T-cell (primary cell): ENCODE measurements at regions not wholly inside any gene's neighbourhood (a gene's known extent, or its start where the extent isn't known, plus 50 kb on each side); places are given as distances from the start of the nearest gene placed in this dataset.

Experiments used
- ATAC-seq, 4 experiments: fragments of 200-7000 bp in 3 of 4; fragments of 150-1000 bp in 1 of 4; cut with Tn5 transposase; replicated peaks in 1 of 4; 1 replicate in 3 of 4; 2 replicates in 1 of 4; pipeline ENCODE4 v1.10.0; 2021; ENCODE audit warnings: moderate library complexity in 3 of 4, mild to moderate bottlenecking in 2 of 4, moderate number of reproducible peaks in 1 of 4
- CTCF ChIA-PET, 2 donors: fragments of 300-600 bp; sonication (Branson Sonifier 250); formaldehyde crosslinking; loops; one replicate each; lab custom pipeline; 2022; ENCODE audit warnings: antibody characterized with exemption in 2 of 2; lab: Charles Lee
- POLR2A ChIA-PET, 2 donors: fragments of 300-600 bp; sonication (Branson Sonifier 250); formaldehyde crosslinking; loops; one replicate each; lab custom pipeline; 2022; ENCODE audit warnings: antibody characterized with exemption in 2 of 2; lab: Charles Lee
- DNase-seq, 35 experiments: peaks; one replicate each; pipeline versions ENCODE4 v3.0.0 to v3.0.0-alpha.2; 2013 to 2023
- H3K27ac ChIP-seq: one replicate; pipeline ENCODE4 v1.5.1; 2013; ENCODE audit warnings: low read length
- H3K27me3 ChIP-seq, 2 experiments: replicated peaks in 1 of 2; 1 replicate in 1 of 2; 2 replicates in 1 of 2; pipeline versions ENCODE4 v1.6.1 to v1.7.0; 2013; ENCODE audit warnings: low read length in 1 of 2, mixed read lengths in 1 of 2; ENCODE audit not compliant: control insufficient read depth in 2 of 2, insufficient read depth in 2 of 2; ENCODE audit errors: extremely low read depth in 1 of 2
- H3K36me3 ChIP-seq, 2 donors: 1 replicate in 1 of 2; 2 replicates in 1 of 2; pipeline versions ENCODE4 v1.6.1 to v1.7.0; 2013; ENCODE audit warnings: low read length in 1 of 2; ENCODE audit not compliant: control insufficient read depth in 2 of 2, insufficient read depth in 1 of 2; ENCODE audit errors: extremely low read depth in 1 of 2
- H3K4me1 ChIP-seq, 2 experiments: 1 replicate in 1 of 2; 2 replicates in 1 of 2; pipeline versions ENCODE4 v1.6.1 to v1.7.0; 2013; ENCODE audit warnings: low read length in 2 of 2, mixed read lengths in 1 of 2; ENCODE audit not compliant: insufficient read depth in 2 of 2, control insufficient read depth in 1 of 2; ENCODE audit errors: extremely low read depth in 1 of 2
- H3K4me3 ChIP-seq, 2 donors: 1 replicate in 1 of 2; 2 replicates in 1 of 2; pipeline versions ENCODE4 v1.5.1 to v1.7.0; 2013; ENCODE audit warnings: mild to moderate bottlenecking in 2 of 2, low read length in 1 of 2, moderate library complexity in 1 of 2; ENCODE audit not compliant: control insufficient read depth in 1 of 2; ENCODE audit errors: extremely low read depth in 1 of 2
- H3K9me3 ChIP-seq: 2 replicates; pipeline ENCODE4 v1.7.0; 2013
- H3K27ac Mint-ChIP-seq, 2 donors: one replicate each; pipeline ENCODE4 v1.8.0; 2020 to 2021; ENCODE audit warnings: mild to moderate bottlenecking in 2 of 2, mixed read lengths in 2 of 2
- H3K27me3 Mint-ChIP-seq, 2 donors: one replicate each; pipeline ENCODE4 v1.8.0; 2021 to 2022; ENCODE audit warnings: mixed read lengths in 2 of 2
- H3K36me3 Mint-ChIP-seq: one replicate; pipeline ENCODE4 v1.8.0; 2021; ENCODE audit warnings: mixed read lengths
- H3K4me1 Mint-ChIP-seq, 3 donors: one replicate each; pipeline ENCODE4 v1.8.0; 2020 to 2022; ENCODE audit warnings: mixed read lengths in 3 of 3, mild to moderate bottlenecking in 1 of 3
- H3K4me3 Mint-ChIP-seq, 3 donors: one replicate each; pipeline ENCODE4 v1.8.0; 2020 to 2022; ENCODE audit warnings: mild to moderate bottlenecking in 3 of 3, mixed read lengths in 3 of 3, moderate library complexity in 3 of 3
- H3K9me3 Mint-ChIP-seq, 3 donors: one replicate each; pipeline ENCODE4 v1.8.0; 2020 to 2022; ENCODE audit warnings: mixed read lengths in 3 of 3
- WGBS: methylation state at CpG from one replicate; pipeline ENCODE4 v1.1.5; 2013; ENCODE audit warnings: missing lambda C conversion rate; ENCODE audit not compliant: insufficient coverage; 5-methylcytosine and 5-hydroxymethylcytosine counted together

GRCh38 chr10:62742536-62743061 lies 61.9 kb upstream of the ADO start:
- DNase-seq: no peak
- no peaks in the 10 kb centered on the region for H3K9me3 ChIP-seq
- no peak overlapping the region for H3K4me3 ChIP-seq
- no peaks in the 10 kb centered on the region for H3K9me3 Mint-ChIP-seq
- no peak overlapping the region for H3K4me3 Mint-ChIP-seq
- no peaks in the 10 kb centered on the region for H3K4me1 ChIP-seq
- no peaks in the 10 kb centered on the region for H3K36me3 ChIP-seq
- H3K27ac ChIP-seq: no peak overlapping the region
- H3K36me3 Mint-ChIP-seq: no peaks in the 10 kb centered on the region
- POLR2A ChIA-PET: no interaction called here
- H3K4me1 Mint-ChIP-seq: peaks cover 0 to 2% (median 0%) of the 10 kb centered on the region in 3 donors
- CTCF ChIA-PET: interaction anchor here in 1 of 2 donors (0.6 kb wide), 1 partner anchor 819 kb away, joined by 3 read pairs; no protein-coding TSS in a partner anchor
- no peaks in the 10 kb centered on the region for H3K27me3 ChIP-seq
- no CpG with 5 or more reads among the region's 6 CpGs for WGBS
- H3K27me3 Mint-ChIP-seq: no peaks in the 10 kb centered on the region
- no peak overlapping the region for H3K27ac Mint-ChIP-seq
- ATAC-seq: no peak

GRCh38 chr10:62744136-62744535 lies 60.4 kb upstream of the ADO start:
- H3K9me3 Mint-ChIP-seq: no peaks in the 10 kb centered on the region
- Histone ChIP-seq H3K36me3 (no peaks in the 10 kb centered on the region), H3K27ac (no peak overlapping the region), H3K4me1 (peaks cover 0 to 2% of the 10 kb centered on the region in 2 experiments), H3K27me3 (no peaks in the 10 kb centered on the region), H3K4me3 (no peak overlapping the region), H3K9me3 (no peaks in the 10 kb centered on the region)
- no peaks in the 10 kb centered on the region for H3K27me3 Mint-ChIP-seq
- ATAC-seq (no peak), DNase-seq (no peak)
- no peak overlapping the region for H3K27ac Mint-ChIP-seq
- WGBS: no CpG with 5 or more reads among the region's 3 CpGs
- H3K4me1 Mint-ChIP-seq: peaks cover 11 to 16% (median 13%) of the 10 kb centered on the region in 3 donors
- H3K36me3 Mint-ChIP-seq: no peaks in the 10 kb centered on the region
- no peak overlapping the region for H3K4me3 Mint-ChIP-seq
- ChIA-PET POLR2A (interaction anchor here (0.6 kb wide), 2 partner anchors 56 to 568 kb away, joined by 3 read pairs; no protein-coding TSS in a partner anchor), CTCF (no interaction called here)

GRCh38 chr10:62745581-62745980 lies 58.9 kb upstream of the ADO start:
- H3K9me3 Mint-ChIP-seq: no peaks in the 10 kb centered on the region
- Histone ChIP-seq H3K27me3 (no peaks in the 10 kb centered on the region), H3K4me1 (peaks cover 0 to 2% of the 10 kb centered on the region in 2 experiments), H3K9me3 (no peaks in the 10 kb centered on the region), H3K27ac (no peak overlapping the region), H3K36me3 (no peaks in the 10 kb centered on the region), H3K4me3 (no peak overlapping the region)
- no peak overlapping the region for H3K27ac Mint-ChIP-seq
- H3K4me3 Mint-ChIP-seq: no peak overlapping the region
- WGBS: no CpG with 5 or more reads among the region's 2 CpGs
- no peaks in the 10 kb centered on the region for H3K36me3 Mint-ChIP-seq
- ChIA-PET CTCF (no interaction called here), POLR2A (interaction anchor here in 1 of 2 donors (0.5 kb wide), 1 partner anchor 64 kb away, joined by 3 read pairs; no protein-coding TSS in a partner anchor)
- DNase-seq (no peak), ATAC-seq (no peak)
- no peaks in the 10 kb centered on the region for H3K27me3 Mint-ChIP-seq
- peaks cover 14 to 22% (median 20%) of the 10 kb centered on the region in 3 donors for H3K4me1 Mint-ChIP-seq

- H3K27me3 ChIP-seq: no peaks in the 10 kb centered on the region
- Mint-ChIP-seq H3K9me3 (no peaks in the 10 kb centered on the region), H3K4me1 (peaks cover 14 to 22% (median 20%) of the 10 kb centered on the region in 3 donors), H3K27me3 (no peaks in the 10 kb centered on the region), H3K27ac (peak overlapping the region in 1 of 2 donors; percentile 55), H3K36me3 (no peaks in the 10 kb centered on the region), H3K4me3 (no peak overlapping the region)
- H3K9me3 ChIP-seq: no peaks in the 10 kb centered on the region
- WGBS: 100% methylated on average over 1 of the region's 3 CpGs
- no peak overlapping the region for H3K27ac ChIP-seq
- H3K4me1 ChIP-seq: peaks cover 0 to 2% of the 10 kb centered on the region in 2 experiments
- no peaks in the 10 kb centered on the region for H3K36me3 ChIP-seq
- no peak overlapping the region for H3K4me3 ChIP-seq
- ChIA-PET CTCF (no interaction called here), POLR2A (no interaction called here)
- DNase-seq (no peak), ATAC-seq (no peak)
Measured at GRCh38 chr10:62746951-62747729, 57.4 kb upstream of the ADO start.

GRCh38 chr10:62748386-62748785 lies 56.1 kb upstream of the ADO start:
- H3K36me3 Mint-ChIP-seq: no peaks in the 10 kb centered on the region
- no peaks in the 10 kb centered on the region for H3K27me3 Mint-ChIP-seq
- CTCF ChIA-PET: no interaction called here
- H3K27ac Mint-ChIP-seq: peak overlapping the region in 1 of 2 donors; percentile 28
- no peaks in the 10 kb centered on the region for H3K9me3 ChIP-seq
- no peak overlapping the region for H3K27ac ChIP-seq
- POLR2A ChIA-PET: no interaction called here
- no peaks in the 10 kb centered on the region for H3K36me3 ChIP-seq
- peaks cover 14 to 20% (median 20%) of the 10 kb centered on the region in 3 donors for H3K4me1 Mint-ChIP-seq
- peaks cover 0 to 2% of the 10 kb centered on the region in 2 experiments for H3K4me1 ChIP-seq
- peak in 1 of 35 experiments; percentile 27 for DNase-seq
- no peak overlapping the region for H3K4me3 ChIP-seq
- no peaks in the 10 kb centered on the region for H3K9me3 Mint-ChIP-seq
- H3K27me3 ChIP-seq: no peaks in the 10 kb centered on the region
- peak in 2 of 4 experiments; percentile 24 to 73 for ATAC-seq
- no peak overlapping the region for H3K4me3 Mint-ChIP-seq

GRCh38 chr10:62749093-62749683 lies 55.3 kb upstream of the ADO start:
- Mint-ChIP-seq H3K9me3 (no peaks in the 10 kb centered on the region), H3K4me1 (peaks cover 14 to 22% (median 20%) of the 10 kb centered on the region in 3 donors), H3K27ac (no peak overlapping the region), H3K27me3 (no peaks in the 10 kb centered on the region), H3K36me3 (no peaks in the 10 kb centered on the region), H3K4me3 (peak overlapping the region in 1 of 3 donors; percentile 24)
- Histone ChIP-seq H3K4me1 (peaks cover 0 to 2% of the 10 kb centered on the region in 2 experiments), H3K4me3 (no peak overlapping the region), H3K36me3 (no peaks in the 10 kb centered on the region), H3K27me3 (no peaks in the 10 kb centered on the region), H3K9me3 (no peaks in the 10 kb centered on the region), H3K27ac (no peak overlapping the region)
- CTCF ChIA-PET: interaction anchor here in 1 of 2 donors (0.9 to 1.6 kb wide), 4 partner anchors 15 to 68 kb away, joined by 3 to 9 read pairs (median 3); partner anchors contain the start of gene EGR2
- no peak for ATAC-seq
- POLR2A ChIA-PET: interaction anchor here in 1 of 2 donors (0.6 kb wide), 1 partner anchor 18 kb away, joined by 3 read pairs; no protein-coding TSS in a partner anchor
- DNase-seq: no peak
- 80% methylated on average over 1 of the region's 5 CpGs for WGBS
